ENCODE measurements at regions not wholly inside any gene's neighbourhood (a gene's known extent, or its start where the extent isn't known, plus 50 kb on each side); places are given as distances from the start of the nearest gene placed in this dataset.

GRCh38 chr4:96894621-96895020 lies 1054.7 kb downstream of the PDHA2 start (continued):
- TF ChIP-seq RELA (IDR thresholded peaks at IDR 0.05; ENCODE audit: borderline replicate concordance, partially characterized antibody) (no peak), GABPA (IDR thresholded peaks at IDR 0.05; ENCODE audit: low read depth) (no peak)

- Histone ChIP-seq H3K9ac (ENCODE audit: control insufficient read depth, insufficient read depth, low read length) (no peak overlapping the region), H3K4me3 (no peak overlapping the region), H2AFZ (ENCODE audit: control insufficient read depth, low read depth, low read length) (no peak overlapping the region), H4K20me1 (ENCODE audit: control insufficient read depth, insufficient read depth) (no peaks in the 10 kb centered on the region), H3K27me3 (replicated peaks in 1 of 2; ENCODE audit: control insufficient read depth in 2 of 2, insufficient read depth in 2 of 2, low read length in 1 of 2) (no peaks in the 10 kb centered on the region), H3K36me3 (ENCODE audit: control insufficient read depth in 2 of 2, insufficient read depth in 2 of 2, low read length in 1 of 2) (no peaks in the 10 kb centered on the region), H3K79me2 (ENCODE audit: control insufficient read depth, insufficient read depth, low read length) (no peaks in the 10 kb centered on the region), H3K4me1 (ENCODE audit: control insufficient read depth, insufficient read depth, low read length) (no peaks in the 10 kb centered on the region), H3K4me2 (ENCODE audit: control insufficient read depth, insufficient read depth) (no peak overlapping the region), H3K9me3 (replicated peaks; ENCODE audit: control insufficient read depth, insufficient read depth, low read length) (no peaks in the 10 kb centered on the region), H3K27ac (ENCODE audit: control insufficient read depth, insufficient read depth) (no peak overlapping the region)
- 51% methylated on average over 1 of the region's 1 CpG for WGBS (ENCODE audit: insufficient coverage, insufficient replicate concordance, low lambda C conversion rate, missing lambda C conversion rate)
- in situ Hi-C loops (cut with MboI) (no loop called here), intact Hi-C loops (cut with micrococcal nuclease; ENCODE audit: unreplicated experiment) (no loop called here)
- ChIA-PET CTCF (no interaction called here), SMC1A (ENCODE audit: uncharacterized antibody, unreplicated experiment) (no interaction called here), POLR2A (no interaction called here), RAD21 (ENCODE audit: unreplicated experiment) (no interaction called here)
- FAIRE-seq (no peak), ATAC-seq (no peak), DNase-seq (ENCODE audit: low read depth, low spot score) (no peak)
- TF ChIP-seq RELA (IDR thresholded peaks at IDR 0.05; ENCODE audit: borderline replicate concordance, partially characterized antibody), result no peak
- TF ChIP-seq FOS (IDR thresholded peaks at IDR 0.05; ENCODE audit: borderline replicate concordance, extremely low read depth, insufficient read length), result no peak
- no peak for TF ChIP-seq NR2F1 (conservative IDR thresholded peaks at IDR 0.05)
- no peak for TF ChIP-seq STAT3 (IDR thresholded peaks at IDR 0.05; ENCODE audit: low read depth, low read length)
- TF ChIP-seq RB1 (IDR thresholded peaks at IDR 0.05; ENCODE audit: borderline replicate concordance), result no peak
- no peak for TF ChIP-seq CHD2 (IDR thresholded peaks at IDR 0.05; ENCODE audit: borderline replicate concordance, low read depth, low read length)
- TF ChIP-seq PRDM15 (CRISPR knock-in tag; IDR thresholded peaks at IDR 0.05), result no peak
- no peak for TF ChIP-seq CBX3 (IDR thresholded peaks at IDR 0.05; ENCODE audit: borderline replicate concordance, low read depth)
- TF ChIP-seq SMARCA5 (IDR thresholded peaks at IDR 0.05), result no peak
- TF ChIP-seq IKZF1 (conservative IDR thresholded peaks at IDR 0.05), result no peak
- BruUV-seq (replicated peaks), result no TSS peak
Observed at GRCh38 chr4:96895826-96896225, 1055.9 kb downstream of the PDHA2 start.

Data from GM12878 (cell line).